ENCODE measurements at regions not wholly inside any gene's neighbourhood (a gene's known extent, or its start where the extent isn't known, plus 50 kb on each side); places are given as distances from the start of the nearest gene placed in this dataset.
"Not testable (repeated sequence)": the region's sequence is repeated elsewhere in the genome, so short reads cannot be mapped to it uniquely, and the experiment has no call there.

DNA sequence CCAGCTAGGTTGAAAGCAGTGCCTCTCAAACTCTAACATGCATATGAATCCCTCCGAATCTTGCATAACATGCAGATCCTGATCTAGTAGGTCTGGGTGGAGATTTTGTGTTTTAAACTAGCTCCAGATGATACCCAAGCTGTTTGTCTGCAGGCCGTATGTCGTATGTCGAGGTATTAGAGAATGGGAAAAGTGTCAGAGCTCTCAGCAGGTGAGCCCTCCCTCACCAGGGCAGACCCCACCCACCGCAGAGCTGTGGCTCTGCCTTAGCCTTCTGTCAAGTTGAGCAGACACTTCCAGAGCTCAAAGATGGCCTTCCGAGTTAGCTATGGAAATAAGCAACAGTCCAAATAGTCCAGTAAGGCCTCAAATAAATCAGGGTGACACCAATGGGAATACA, 83.2 kb upstream of the MAP3K1 start:
- WGBS (ENCODE audit: low lambda C conversion rate, missing lambda C conversion rate), result 78% methylated on average over 6 of the region's 6 CpGs
- no peak overlapping the region for H3K4me2 ChIP-seq

GRCh38 chr5:56731473-56731872, 83.9 kb upstream of the MAP3K1 start:
- H2AFZ ChIP-seq; H4K20me1 ChIP-seq (ENCODE audit: insufficient read depth, poor library complexity, severe bottlenecking); H3K9me2 ChIP-seq (replicated peaks; ENCODE audit: insufficient read depth); H3K27me3 ChIP-seq; H3K27ac ChIP-seq; H3K79me2 ChIP-seq; H3K4me1 ChIP-seq (ENCODE audit: insufficient read depth); DNase-seq (ENCODE audit: low spot score); H3K36me3 ChIP-seq (replicated peaks; ENCODE audit: insufficient read depth, low read depth); H3K4me3 ChIP-seq; H3K4me2 ChIP-seq; H3K9me3 ChIP-seq (ENCODE audit: low read depth): not testable (repeated sequence)
- 95% methylated on average over 2 of the region's 2 CpGs for WGBS (ENCODE audit: low lambda C conversion rate, missing lambda C conversion rate)

More for the DNA sequence above, 83.2 kb upstream of the MAP3K1 start:
- Histone ChIP-seq H3K9me3 (ENCODE audit: low read depth) (no peaks in the 10 kb centered on the region), H2AFZ (no peak overlapping the region), H3K4me3 (no peak overlapping the region), H3K27me3 (no peaks in the 10 kb centered on the region), H3K9me2 (replicated peaks; ENCODE audit: insufficient read depth) (no peaks in the 10 kb centered on the region), H4K20me1 (ENCODE audit: insufficient read depth, poor library complexity, severe bottlenecking) (no peaks in the 10 kb centered on the region), H3K79me2 (no peaks in the 10 kb centered on the region), H3K36me3 (replicated peaks; ENCODE audit: insufficient read depth, low read depth) (no peaks in the 10 kb centered on the region), H3K27ac (no peak overlapping the region), H3K4me1 (ENCODE audit: insufficient read depth) (peaks cover under 1% of the 10 kb centered on the region)
- no peak for DNase-seq (ENCODE audit: low spot score)
- TF ChIP-seq, protein P1, sequence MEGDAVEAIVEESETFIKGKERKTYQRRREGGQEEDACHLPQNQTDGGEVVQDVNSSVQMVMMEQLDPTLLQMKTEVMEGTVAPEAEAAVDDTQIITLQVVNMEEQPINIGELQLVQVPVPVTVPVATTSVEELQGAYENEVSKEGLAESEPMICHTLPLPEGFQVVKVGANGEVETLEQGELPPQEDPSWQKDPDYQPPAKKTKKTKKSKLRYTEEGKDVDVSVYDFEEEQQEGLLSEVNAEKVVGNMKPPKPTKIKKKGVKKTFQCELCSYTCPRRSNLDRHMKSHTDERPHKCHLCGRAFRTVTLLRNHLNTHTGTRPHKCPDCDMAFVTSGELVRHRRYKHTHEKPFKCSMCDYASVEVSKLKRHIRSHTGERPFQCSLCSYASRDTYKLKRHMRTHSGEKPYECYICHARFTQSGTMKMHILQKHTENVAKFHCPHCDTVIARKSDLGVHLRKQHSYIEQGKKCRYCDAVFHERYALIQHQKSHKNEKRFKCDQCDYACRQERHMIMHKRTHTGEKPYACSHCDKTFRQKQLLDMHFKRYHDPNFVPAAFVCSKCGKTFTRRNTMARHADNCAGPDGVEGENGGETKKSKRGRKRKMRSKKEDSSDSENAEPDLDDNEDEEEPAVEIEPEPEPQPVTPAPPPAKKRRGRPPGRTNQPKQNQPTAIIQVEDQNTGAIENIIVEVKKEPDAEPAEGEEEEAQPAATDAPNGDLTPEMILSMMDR (IDR thresholded peaks at IDR 0.05; ENCODE audit: poor library complexity), result no peak
- no peak for TF ChIP-seq EZH2phosphoT487 (IDR thresholded peaks at IDR 0.05; ENCODE audit: low read depth, severe bottlenecking, unreplicated experiment)
- TF ChIP-seq EZH2 (IDR thresholded peaks at IDR 0.05; ENCODE audit: borderline replicate concordance), result no peak

GRCh38 chr5:56729488-56729887, 85.9 kb upstream of the MAP3K1 start:
- H4K20me1 ChIP-seq (ENCODE audit: insufficient read depth, poor library complexity, severe bottlenecking), result no peaks in the 10 kb centered on the region
- 100% methylated on average over 1 of the region's 1 CpG for WGBS (ENCODE audit: low lambda C conversion rate, missing lambda C conversion rate)
- TF ChIP-seq, protein P1 (IDR thresholded peaks at IDR 0.05; ENCODE audit: poor library complexity), result no peak
- no peak for TF ChIP-seq EZH2 (IDR thresholded peaks at IDR 0.05; ENCODE audit: borderline replicate concordance)

GRCh38 chr5:56725711-56726411, 89.5 kb upstream of the MAP3K1 start:
- no peak overlapping the region for H3K27ac ChIP-seq
- 75% methylated on average over 8 of the region's 8 CpGs for WGBS (ENCODE audit: low lambda C conversion rate, missing lambda C conversion rate)
- no peaks in the 10 kb centered on the region for H3K9me3 ChIP-seq (ENCODE audit: low read depth)
- TF ChIP-seq EZH2phosphoT487 (IDR thresholded peaks at IDR 0.05; ENCODE audit: low read depth, severe bottlenecking, unreplicated experiment) (no peak), EZH2 (IDR thresholded peaks at IDR 0.05; ENCODE audit: borderline replicate concordance) (no peak)
- TF ChIP-seq, protein P1 (IDR thresholded peaks at IDR 0.05; ENCODE audit: poor library complexity), result no peak
- no peaks in the 10 kb centered on the region for H3K79me2 ChIP-seq
- no peak for DNase-seq (ENCODE audit: low spot score)
- H2AFZ ChIP-seq, result no peak overlapping the region
- no peak overlapping the region for H3K4me2 ChIP-seq
- no peaks in the 10 kb centered on the region for H3K27me3 ChIP-seq
- H4K20me1 ChIP-seq (ENCODE audit: insufficient read depth, poor library complexity, severe bottlenecking), result no peaks in the 10 kb centered on the region
- H3K36me3 ChIP-seq (replicated peaks; ENCODE audit: insufficient read depth, low read depth), result no peaks in the 10 kb centered on the region
- H3K9me2 ChIP-seq (replicated peaks; ENCODE audit: insufficient read depth), result no peaks in the 10 kb centered on the region
- H3K4me1 ChIP-seq (ENCODE audit: insufficient read depth), result no peaks in the 10 kb centered on the region
- H3K4me3 ChIP-seq, result no peak overlapping the region

More at GRCh38 chr5:56729488-56729887, 85.9 kb upstream of the MAP3K1 start:
- H3K27me3 ChIP-seq, result no peaks in the 10 kb centered on the region
- no peaks in the 10 kb centered on the region for H3K79me2 ChIP-seq
- no peak overlapping the region for H3K4me3 ChIP-seq
- H2AFZ ChIP-seq, result no peak overlapping the region
- no peak overlapping the region for H3K27ac ChIP-seq
- no peaks in the 10 kb centered on the region for H3K36me3 ChIP-seq (replicated peaks; ENCODE audit: insufficient read depth, low read depth)
- H3K9me3 ChIP-seq (ENCODE audit: low read depth), result no peaks in the 10 kb centered on the region
- no peak overlapping the region for H3K4me2 ChIP-seq
- no peak for DNase-seq (ENCODE audit: low spot score)
- H3K9me2 ChIP-seq (replicated peaks; ENCODE audit: insufficient read depth), result no peaks in the 10 kb centered on the region
- no peaks in the 10 kb centered on the region for H3K4me1 ChIP-seq (ENCODE audit: insufficient read depth)

- 95% methylated on average over 4 of the region's 4 CpGs for WGBS (ENCODE audit: low lambda C conversion rate, missing lambda C conversion rate)
- H3K4me2 ChIP-seq; H3K4me3 ChIP-seq; H3K27ac ChIP-seq; H2AFZ ChIP-seq; H3K9me2 ChIP-seq (replicated peaks; ENCODE audit: insufficient read depth); H3K27me3 ChIP-seq; H3K36me3 ChIP-seq (replicated peaks; ENCODE audit: insufficient read depth, low read depth); DNase-seq (ENCODE audit: low spot score); H4K20me1 ChIP-seq (ENCODE audit: insufficient read depth, poor library complexity, severe bottlenecking); H3K9me3 ChIP-seq (ENCODE audit: low read depth); H3K4me1 ChIP-seq (ENCODE audit: insufficient read depth); H3K79me2 ChIP-seq: not testable (repeated sequence)
These were observed 90.5 kb upstream of the MAP3K1 start for GRCh38 chr5:56724857-56725256.
